GM12892 (cell line): ENCODE measurements at regions not wholly inside any gene's neighbourhood (a gene's known extent, or its start where the extent isn't known, plus 50 kb on each side); places are given as distances from the start of the nearest gene placed in this dataset.

ENCODE experiments used
- POLR2AphosphoS5 ChIP-seq: IDR thresholded peaks from 2 replicates; pipeline ENCODE4 v1.6.1; 2011; ENCODE audit warnings: low read depth, low read length, control low read depth
- TAF1 ChIP-seq: IDR thresholded peaks from 2 replicates; pipeline ENCODE4 v1.6.1; 2011; ENCODE audit warnings: low read depth, mild to moderate bottlenecking, control low read depth, low read length, borderline replicate concordance

DNA sequence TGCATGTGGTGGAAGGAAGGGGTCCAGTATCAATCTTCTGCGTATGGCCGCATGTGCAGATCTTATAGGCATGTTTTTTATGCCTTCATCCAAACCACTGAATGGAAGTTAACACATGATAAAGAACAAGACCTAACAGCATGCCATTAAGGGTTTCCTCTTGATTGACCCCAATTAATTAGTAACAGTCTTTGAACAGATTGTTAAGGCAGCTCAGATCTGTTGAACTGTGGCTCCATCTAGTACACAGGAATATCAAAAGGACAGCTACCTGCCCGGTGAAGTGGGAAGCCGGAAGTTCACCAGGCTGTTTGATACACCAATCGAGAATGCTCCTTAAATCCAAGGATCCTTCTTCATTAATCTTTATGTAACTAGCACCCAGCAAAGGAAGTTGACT is 159.9 kb upstream of the ADAMTS16 start:
- TF ChIP-seq POLR2AphosphoS5 (no peak), TAF1 (no peak)
